ENCODE measurements at regions not wholly inside any gene's neighbourhood (a gene's known extent, or its start where the extent isn't known, plus 50 kb on each side); places are given as distances from the start of the nearest gene placed in this dataset.

DNA sequence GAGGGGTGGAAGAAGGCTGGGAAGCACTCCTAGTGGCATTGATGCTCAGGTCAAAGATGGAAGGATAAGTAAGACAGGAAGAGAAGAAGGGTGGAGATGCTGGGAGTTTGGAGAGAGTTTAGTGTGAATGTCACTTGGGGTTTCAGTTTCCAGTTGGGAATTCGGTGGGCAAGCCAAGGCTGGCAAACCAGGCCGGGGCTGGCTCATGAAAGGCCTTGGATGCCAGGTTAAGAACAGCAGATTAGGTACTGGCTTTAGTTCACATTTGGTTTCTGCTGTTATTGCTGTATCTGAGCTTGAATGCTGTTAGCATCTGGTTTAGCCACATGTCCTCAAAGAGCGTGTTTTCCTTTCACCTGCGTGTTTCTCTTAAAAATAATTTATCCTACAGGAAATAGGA is 69.6 kb downstream of the BLID start:
- no peak overlapping the region for H3K4me3 ChIP-seq (replicated peaks in 1 of 2; ENCODE audit: low read depth in 1 of 2, low read length in 2 of 2)
- H3K27ac ChIP-seq (ENCODE audit: low read depth, low read length): no peak overlapping the region
- H2AFZ ChIP-seq (ENCODE audit: low read depth, low read length, poor library complexity, severe bottlenecking): no peak overlapping the region
- ChIA-PET RAD21 (ENCODE audit: low non-redundant PET in 1 of 2, low total read pairs in 2 of 2, uncharacterized antibody in 2 of 2, unreplicated experiment in 2 of 2) (no interaction called here), CTCF (no interaction called here), POLR2A (no interaction called here)
- no peaks in the 10 kb centered on the region for H3K36me3 ChIP-seq (ENCODE audit: control insufficient read depth in 1 of 2, insufficient read depth in 2 of 2, low read length in 2 of 2)
- H3K79me2 ChIP-seq (ENCODE audit: insufficient read depth, low read length): no peaks in the 10 kb centered on the region
- ATAC-seq: no peak
- no peaks in the 10 kb centered on the region for H3K9me2 ChIP-seq (ENCODE audit: insufficient read depth)
- H3K27me3 ChIP-seq (ENCODE audit: insufficient read depth, low read length): no peaks in the 10 kb centered on the region
- no peaks in the 10 kb centered on the region for H3K9me3 ChIP-seq (ENCODE audit: control insufficient read depth in 1 of 2, insufficient read depth in 1 of 2, low read depth in 1 of 2, low read length in 2 of 2)
- TF ChIP-seq POLR2A (IDR thresholded peaks at IDR 0.05; ENCODE audit: borderline replicate concordance, extremely low read depth, insufficient read depth, insufficient read length) (no peak), YY1 (IDR thresholded peaks at IDR 0.05; ENCODE audit: extremely low read depth, insufficient replicate concordance, low read depth, low read length) (no peak), FOSL1 (IDR thresholded peaks at IDR 0.05; ENCODE audit: low read depth) (no peak), ZNF274 (IDR thresholded peaks at IDR 0.05; ENCODE audit: low read depth, low read length) (no peak), SP1 (IDR thresholded peaks at IDR 0.05; ENCODE audit: low read depth) (no peak), RAD21 (IDR thresholded peaks at IDR 0.05; ENCODE audit: low read depth) (no peak), ZFX (IDR thresholded peaks at IDR 0.05) (no peak), POLR2AphosphoS5 (IDR thresholded peaks at IDR 0.05; ENCODE audit: low read depth, low read length) (no peak), EZH2 (IDR thresholded peaks at IDR 0.05) (no peak), CBX3 (IDR thresholded peaks at IDR 0.05; ENCODE audit: low read depth) (no peak), TCF7L2 (IDR thresholded peaks at IDR 0.05; ENCODE audit: borderline replicate concordance, extremely low read depth, insufficient read depth, insufficient read length) (no peak), EZH2phosphoT487 (IDR thresholded peaks at IDR 0.05; ENCODE audit: borderline replicate concordance) (no peak), SRF (IDR thresholded peaks at IDR 0.05; ENCODE audit: low read depth) (no peak)
- TF ChIP-seq, protein P1, sequence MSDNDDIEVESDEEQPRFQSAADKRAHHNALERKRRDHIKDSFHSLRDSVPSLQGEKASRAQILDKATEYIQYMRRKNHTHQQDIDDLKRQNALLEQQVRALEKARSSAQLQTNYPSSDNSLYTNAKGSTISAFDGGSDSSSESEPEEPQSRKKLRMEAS (IDR thresholded peaks at IDR 0.05): no peak
- TF ChIP-seq, protein P2, sequence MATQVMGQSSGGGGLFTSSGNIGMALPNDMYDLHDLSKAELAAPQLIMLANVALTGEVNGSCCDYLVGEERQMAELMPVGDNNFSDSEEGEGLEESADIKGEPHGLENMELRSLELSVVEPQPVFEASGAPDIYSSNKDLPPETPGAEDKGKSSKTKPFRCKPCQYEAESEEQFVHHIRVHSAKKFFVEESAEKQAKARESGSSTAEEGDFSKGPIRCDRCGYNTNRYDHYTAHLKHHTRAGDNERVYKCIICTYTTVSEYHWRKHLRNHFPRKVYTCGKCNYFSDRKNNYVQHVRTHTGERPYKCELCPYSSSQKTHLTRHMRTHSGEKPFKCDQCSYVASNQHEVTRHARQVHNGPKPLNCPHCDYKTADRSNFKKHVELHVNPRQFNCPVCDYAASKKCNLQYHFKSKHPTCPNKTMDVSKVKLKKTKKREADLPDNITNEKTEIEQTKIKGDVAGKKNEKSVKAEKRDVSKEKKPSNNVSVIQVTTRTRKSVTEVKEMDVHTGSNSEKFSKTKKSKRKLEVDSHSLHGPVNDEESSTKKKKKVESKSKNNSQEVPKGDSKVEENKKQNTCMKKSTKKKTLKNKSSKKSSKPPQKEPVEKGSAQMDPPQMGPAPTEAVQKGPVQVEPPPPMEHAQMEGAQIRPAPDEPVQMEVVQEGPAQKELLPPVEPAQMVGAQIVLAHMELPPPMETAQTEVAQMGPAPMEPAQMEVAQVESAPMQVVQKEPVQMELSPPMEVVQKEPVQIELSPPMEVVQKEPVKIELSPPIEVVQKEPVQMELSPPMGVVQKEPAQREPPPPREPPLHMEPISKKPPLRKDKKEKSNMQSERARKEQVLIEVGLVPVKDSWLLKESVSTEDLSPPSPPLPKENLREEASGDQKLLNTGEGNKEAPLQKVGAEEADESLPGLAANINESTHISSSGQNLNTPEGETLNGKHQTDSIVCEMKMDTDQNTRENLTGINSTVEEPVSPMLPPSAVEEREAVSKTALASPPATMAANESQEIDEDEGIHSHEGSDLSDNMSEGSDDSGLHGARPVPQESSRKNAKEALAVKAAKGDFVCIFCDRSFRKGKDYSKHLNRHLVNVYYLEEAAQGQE (IDR thresholded peaks at IDR 0.05; ENCODE audit: low read depth): no peak
- H3K9ac ChIP-seq (ENCODE audit: low read length): no peak overlapping the region
- no peak overlapping the region for H3K4me2 ChIP-seq (ENCODE audit: low read length)
- BruUV-seq (replicated peaks): no TSS peak
- no peak for DNase-seq (ENCODE audit: low read depth, low spot score)
- H3K4me1 ChIP-seq (ENCODE audit: control insufficient read depth in 1 of 2, insufficient read depth in 2 of 2, low read length in 2 of 2): no peaks in the 10 kb centered on the region
- H4K20me1 ChIP-seq (ENCODE audit: insufficient read depth): no peaks in the 10 kb centered on the region
- intact Hi-C loops (cut with micrococcal nuclease): no loop called here

All from HCT116 (cell line).